ENCODE measurements at regions not wholly inside any gene's neighbourhood (a gene's known extent, or its start where the extent isn't known, plus 50 kb on each side); places are given as distances from the start of the nearest gene placed in this dataset.

DNA sequence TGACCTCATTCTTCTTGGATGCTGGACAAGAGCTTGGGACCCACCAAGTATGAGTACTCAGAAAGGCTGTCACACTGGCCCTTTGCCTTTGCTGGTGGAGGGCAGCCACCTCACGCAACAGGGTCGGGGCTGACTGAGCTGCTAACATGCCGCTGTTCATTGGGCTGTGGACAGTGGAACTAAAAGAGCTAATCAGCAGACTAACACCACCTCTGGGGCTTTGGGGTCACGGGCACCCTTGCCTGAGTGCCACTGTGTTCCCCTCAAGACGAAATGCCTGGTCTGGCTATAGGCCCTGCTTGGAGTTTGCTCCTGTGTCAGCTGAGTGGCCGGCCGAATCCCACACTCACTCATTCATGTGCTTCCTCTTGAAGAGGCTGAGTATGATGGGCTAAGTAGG, 559.6 kb downstream of the SPRY1 start:
- ATAC-seq (no peak), DNase-seq (no peak)
- H3K27me3 Mint-ChIP-seq: no peaks in the 10 kb centered on the region
- H3K27ac Mint-ChIP-seq: no peak overlapping the region
- H3K9me3 Mint-ChIP-seq: no peaks in the 10 kb centered on the region
- H3K4me1 Mint-ChIP-seq: no peaks in the 10 kb centered on the region
- no peak overlapping the region for H3K4me3 Mint-ChIP-seq

DNA sequence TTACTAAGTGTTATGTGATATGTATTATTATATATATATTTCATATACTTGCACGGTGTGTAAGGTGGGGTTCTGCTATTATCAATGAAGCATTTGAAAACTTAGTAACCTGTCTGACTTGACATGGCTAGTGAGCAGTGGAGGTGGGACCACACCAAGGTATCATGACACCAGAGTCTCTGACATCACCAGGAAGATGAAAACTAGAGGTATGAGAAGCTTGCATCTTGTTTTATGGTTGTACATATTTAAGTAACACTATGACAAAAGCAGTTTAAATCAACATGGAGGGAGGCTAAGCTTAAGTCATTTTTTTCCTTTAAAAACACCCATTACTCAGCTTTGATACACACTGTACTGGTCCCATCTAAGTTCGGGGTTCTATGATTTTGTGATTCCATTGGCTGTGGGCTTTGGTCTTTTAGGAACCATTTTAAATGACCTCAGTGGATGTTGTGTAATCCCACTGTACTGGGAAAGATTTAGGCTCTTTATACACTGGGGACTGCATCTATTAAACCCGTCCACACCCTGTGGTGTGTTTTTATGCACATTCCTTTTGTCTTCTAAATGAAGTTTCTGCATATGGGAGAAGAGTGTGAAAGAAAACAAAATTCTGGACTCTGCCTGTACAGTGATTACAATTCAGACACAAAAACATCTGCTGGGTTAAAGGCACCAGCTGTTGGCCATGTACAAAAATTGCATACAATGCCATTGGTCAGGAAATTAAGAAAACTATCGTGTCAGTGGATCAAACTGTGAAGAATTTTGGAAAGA, 570.6 kb downstream of the SPRY1 start:
- no peak for ATAC-seq
- Mint-ChIP-seq H3K4me3 (no peak overlapping the region), H3K27ac (no peak overlapping the region), H3K27me3 (no peaks in the 10 kb centered on the region), H3K4me1 (no peaks in the 10 kb centered on the region), H3K9me3 (no peaks in the 10 kb centered on the region)
- no peak for DNase-seq

- Mint-ChIP-seq H3K4me1 (no peaks in the 10 kb centered on the region), H3K4me3 (no peak overlapping the region), H3K27ac (no peak overlapping the region), H3K27me3 (peaks cover 9% of the 10 kb centered on the region), H3K9me3 (no peaks in the 10 kb centered on the region)
- DNase-seq: no peak
- ATAC-seq: no peak
Observed at GRCh38 chr4:123972031-123972430, 575.4 kb downstream of the SPRY1 start.

DNA sequence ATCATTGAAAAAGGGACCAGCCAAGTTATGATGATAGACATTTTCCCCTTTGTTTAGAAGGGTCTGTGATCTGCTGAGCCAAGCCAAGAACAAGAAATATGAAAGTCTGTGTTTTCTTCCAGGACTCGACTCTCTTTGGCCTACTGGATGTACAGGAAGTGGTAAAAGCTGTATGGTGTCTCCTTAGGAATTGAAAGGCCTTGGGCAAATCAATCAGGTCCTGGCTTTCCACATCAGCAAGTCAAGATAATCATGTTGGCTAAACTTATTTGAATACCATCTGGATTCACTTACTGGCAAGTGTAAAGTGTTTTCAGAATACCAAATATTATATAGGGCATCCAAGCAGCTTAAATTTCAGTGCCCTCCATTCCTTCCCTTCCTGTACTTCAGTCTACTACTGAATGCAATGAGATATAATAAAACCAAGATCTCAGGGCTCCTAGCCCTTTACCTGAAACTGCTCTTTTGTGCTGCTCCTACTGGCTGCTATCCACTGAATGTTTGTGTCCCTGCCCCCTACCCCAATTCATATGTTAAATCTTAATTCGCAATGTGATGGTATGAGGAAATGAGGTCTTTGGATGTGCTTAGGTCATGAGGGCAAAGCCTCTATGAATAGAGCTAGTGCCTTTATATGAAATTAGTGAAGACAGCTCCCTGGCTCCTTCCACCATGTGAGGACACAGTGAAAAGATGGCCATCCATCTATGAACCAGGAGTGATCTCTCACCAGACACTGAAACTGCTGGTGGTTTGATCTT, 578.0 kb downstream of the SPRY1 start:
- DNase-seq: no peak
- ATAC-seq: no peak
- H3K27ac Mint-ChIP-seq: no peak overlapping the region
- H3K4me3 Mint-ChIP-seq: no peak overlapping the region
- H3K9me3 Mint-ChIP-seq: no peaks in the 10 kb centered on the region
- no peaks in the 10 kb centered on the region for H3K4me1 Mint-ChIP-seq
- H3K27me3 Mint-ChIP-seq: peaks cover 9% of the 10 kb centered on the region

GRCh38 chr4:123976285-123976684, 579.7 kb downstream of the SPRY1 start:
- DNase-seq (no peak), ATAC-seq (no peak)
- H3K9me3 Mint-ChIP-seq: no peaks in the 10 kb centered on the region
- H3K4me1 Mint-ChIP-seq: no peaks in the 10 kb centered on the region
- no peak overlapping the region for H3K4me3 Mint-ChIP-seq
- H3K27ac Mint-ChIP-seq: no peak overlapping the region
- H3K27me3 Mint-ChIP-seq: peaks cover 9% of the 10 kb centered on the region

DNA sequence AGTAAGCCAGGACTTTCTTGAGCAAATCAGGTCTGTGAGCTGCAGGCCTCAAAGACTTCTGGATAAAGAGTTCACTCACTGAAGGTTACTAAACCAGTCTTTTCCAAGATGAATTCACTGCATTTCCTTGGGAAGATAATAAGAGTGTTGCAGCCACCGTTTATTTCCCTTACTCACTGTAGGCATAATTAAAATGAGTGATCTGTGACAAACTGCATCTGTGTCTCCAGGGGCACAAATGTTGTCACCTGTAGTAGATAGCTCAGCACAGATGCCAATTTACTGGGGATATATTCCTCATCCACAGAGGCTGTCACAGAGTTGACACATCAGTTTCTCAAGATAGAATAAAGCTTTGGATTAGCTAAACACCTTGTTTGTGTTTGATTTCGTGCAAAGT, 580.2 kb downstream of the SPRY1 start:
- Mint-ChIP-seq H3K4me1 (no peaks in the 10 kb centered on the region), H3K27me3 (peaks cover 9% of the 10 kb centered on the region), H3K27ac (no peak overlapping the region), H3K9me3 (no peaks in the 10 kb centered on the region), H3K4me3 (no peak overlapping the region)
- DNase-seq (no peak), ATAC-seq (no peak)

DNA sequence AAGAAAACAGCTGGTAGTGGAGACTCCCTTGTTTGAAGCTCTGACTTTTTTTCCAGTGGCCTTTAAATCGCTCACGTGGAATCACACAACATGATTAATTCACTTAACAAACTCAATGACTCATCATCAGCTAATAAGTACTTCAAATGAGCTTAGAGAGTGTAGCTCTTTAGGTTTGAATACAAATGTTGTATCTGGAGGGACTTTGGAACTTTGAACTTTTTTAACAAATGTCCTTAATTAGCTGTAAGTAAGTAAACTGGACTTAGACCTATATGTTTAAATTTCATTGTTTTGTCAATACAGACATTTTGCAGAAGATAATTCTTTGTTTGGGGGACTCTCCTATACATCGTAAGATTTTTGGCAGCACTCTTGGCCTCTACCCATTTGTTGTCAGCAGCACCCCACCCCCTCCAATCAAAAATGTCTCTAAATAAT, 581.1 kb downstream of the SPRY1 start:
- no peak for ATAC-seq
- Mint-ChIP-seq H3K27ac (no peak overlapping the region), H3K4me3 (no peak overlapping the region), H3K27me3 (peaks cover 9% of the 10 kb centered on the region), H3K4me1 (no peaks in the 10 kb centered on the region), H3K9me3 (no peaks in the 10 kb centered on the region)
- DNase-seq: no peak

- no peaks in the 10 kb centered on the region for H3K4me1 Mint-ChIP-seq
- no peak for ATAC-seq
Observed at GRCh38 chr4:123978637-123979036, 582.0 kb downstream of the SPRY1 start.

GRCh38 chr4:123980736-123981300, 584.2 kb downstream of the SPRY1 start:
- ATAC-seq (no peak), DNase-seq (no peak)
- no peak overlapping the region for H3K4me3 Mint-ChIP-seq
- H3K9me3 Mint-ChIP-seq: no peaks in the 10 kb centered on the region
- no peaks in the 10 kb centered on the region for H3K4me1 Mint-ChIP-seq
- H3K27me3 Mint-ChIP-seq: no peaks in the 10 kb centered on the region
- no peak overlapping the region for H3K27ac Mint-ChIP-seq

More at GRCh38 chr4:123978637-123979036, 582.0 kb downstream of the SPRY1 start:
- H3K9me3 Mint-ChIP-seq: no peaks in the 10 kb centered on the region
- H3K4me3 Mint-ChIP-seq: no peak overlapping the region
- no peak overlapping the region for H3K27ac Mint-ChIP-seq
- peaks cover 2% of the 10 kb centered on the region for H3K27me3 Mint-ChIP-seq
- no peak for DNase-seq

- Mint-ChIP-seq H3K4me3 (no peak overlapping the region), H3K9me3 (no peaks in the 10 kb centered on the region), H3K4me1 (no peaks in the 10 kb centered on the region), H3K27ac (no peak overlapping the region), H3K27me3 (no peaks in the 10 kb centered on the region)
- DNase-seq: no peak
- ATAC-seq: no peak
Observed at GRCh38 chr4:123984886-123985285, 588.3 kb downstream of the SPRY1 start.

- Mint-ChIP-seq H3K27me3 (no peaks in the 10 kb centered on the region), H3K9me3 (no peaks in the 10 kb centered on the region), H3K27ac (no peak overlapping the region), H3K4me3 (no peak overlapping the region), H3K4me1 (no peaks in the 10 kb centered on the region)
- DNase-seq (no peak), ATAC-seq (no peak)
Observed at GRCh38 chr4:123986268-123986798, 589.7 kb downstream of the SPRY1 start.

- ATAC-seq: no peak
- Mint-ChIP-seq H3K9me3 (no peaks in the 10 kb centered on the region), H3K27me3 (no peaks in the 10 kb centered on the region), H3K27ac (no peak overlapping the region), H3K4me1 (no peaks in the 10 kb centered on the region), H3K4me3 (no peak overlapping the region)
- no peak for DNase-seq
Observed at GRCh38 chr4:123987408-123987807, 590.8 kb downstream of the SPRY1 start.

GRCh38 chr4:123990310-123990870, 593.8 kb downstream of the SPRY1 start:
- Mint-ChIP-seq H3K27ac (no peak overlapping the region), H3K4me3 (no peak overlapping the region), H3K4me1 (no peaks in the 10 kb centered on the region), H3K9me3 (no peaks in the 10 kb centered on the region), H3K27me3 (no peaks in the 10 kb centered on the region)
- ATAC-seq (no peak), DNase-seq (no peak)

GRCh38 chr4:123994917-123995316, 598.3 kb downstream of the SPRY1 start:
- Mint-ChIP-seq H3K27me3 (no peaks in the 10 kb centered on the region), H3K4me3 (no peak overlapping the region), H3K27ac (no peak overlapping the region), H3K4me1 (no peaks in the 10 kb centered on the region), H3K9me3 (no peaks in the 10 kb centered on the region)
- ATAC-seq (no peak), DNase-seq (no peak)

DNA sequence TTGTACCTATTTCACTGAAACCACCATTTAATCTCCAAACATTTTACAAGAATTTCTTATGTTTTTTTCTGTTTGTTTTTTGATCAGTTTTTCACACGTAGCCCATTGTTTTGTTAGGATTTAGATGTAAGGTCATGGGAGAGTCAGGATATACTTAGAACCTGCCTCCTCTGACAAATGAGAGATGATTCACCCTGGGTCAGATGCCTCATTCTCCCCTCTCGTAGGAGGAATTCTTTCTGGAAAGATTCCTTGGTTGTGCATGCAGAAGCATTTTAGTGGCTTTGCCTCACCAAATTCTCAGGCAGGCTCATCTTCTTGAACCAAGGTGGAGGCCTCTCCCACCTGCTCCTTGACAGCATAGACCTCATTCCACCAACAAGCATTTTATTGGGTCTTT, 599.3 kb downstream of the SPRY1 start:
- no peaks in the 10 kb centered on the region for H3K27me3 Mint-ChIP-seq
- DNase-seq (no peak), ATAC-seq (no peak)

More for the DNA sequence above, 599.3 kb downstream of the SPRY1 start:
- Mint-ChIP-seq H3K4me1 (no peaks in the 10 kb centered on the region), H3K9me3 (no peaks in the 10 kb centered on the region), H3K4me3 (no peak overlapping the region), H3K27ac (no peak overlapping the region)

Data from stimulated activated naive CD8-positive, alpha-beta T cell treated with anti-CD3 and anti-CD28 coated beads, Interleukin-15, amount 100 ng/mL, for 72 hours (primary cell).